SKM-1 treated with dmso at 0.1 percent for 144 hours (cell line): ENCODE measurements at regions not wholly inside any gene's neighbourhood (a gene's known extent, or its start where the extent isn't known, plus 50 kb on each side); places are given as distances from the start of the nearest gene placed in this dataset.
"Not testable (repeated sequence)": the region's sequence is repeated elsewhere in the genome, so short reads cannot be mapped to it uniquely, and the experiment has no call there.

Experiments
- DNase-seq: peaks from one replicate; lab custom pipeline; 2025; ENCODE audit not compliant: unreplicated experiment; lab: John Stamatoyannopoulos, UW

DNA sequence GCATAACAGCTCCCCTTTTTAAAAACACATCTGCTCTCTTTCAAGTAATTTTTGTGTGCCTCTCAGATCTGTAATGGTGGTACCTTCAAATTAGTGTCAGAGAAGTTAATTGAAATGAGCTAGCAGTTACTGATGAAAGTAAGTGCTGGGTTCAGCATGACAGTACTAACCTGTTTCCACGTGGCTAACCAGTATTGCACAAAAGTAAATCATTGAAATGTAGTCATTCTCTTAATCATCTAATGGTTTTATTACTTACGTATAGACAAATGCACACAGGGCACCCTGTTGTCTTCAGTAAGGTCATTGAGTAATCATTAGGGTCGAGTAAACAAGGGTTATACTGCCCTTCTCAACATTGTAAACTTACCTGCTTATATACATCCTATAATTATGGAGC is 157.8 kb upstream of the PRR16 start:
- no peak for DNase-seq

DNA sequence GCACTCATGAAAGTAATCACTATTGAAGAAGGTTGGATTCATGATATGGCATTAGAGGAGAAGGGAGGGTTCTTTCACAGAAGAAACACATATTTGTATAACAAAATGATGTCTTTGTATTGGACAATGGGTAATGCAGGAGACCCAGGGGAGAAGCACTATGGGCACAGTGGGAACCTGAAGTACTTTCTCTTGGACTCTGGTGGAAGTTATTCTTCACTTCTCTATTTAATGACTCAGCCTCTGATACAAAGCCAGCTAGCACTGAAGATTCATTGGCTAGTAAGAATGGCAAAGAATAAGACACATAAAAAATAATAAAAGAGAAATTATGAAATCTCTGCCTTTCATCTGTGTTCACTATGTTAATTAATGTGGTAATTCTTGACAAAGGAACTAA is 149.9 kb upstream of the PRR16 start:
- DNase-seq, result no peak

DNA sequence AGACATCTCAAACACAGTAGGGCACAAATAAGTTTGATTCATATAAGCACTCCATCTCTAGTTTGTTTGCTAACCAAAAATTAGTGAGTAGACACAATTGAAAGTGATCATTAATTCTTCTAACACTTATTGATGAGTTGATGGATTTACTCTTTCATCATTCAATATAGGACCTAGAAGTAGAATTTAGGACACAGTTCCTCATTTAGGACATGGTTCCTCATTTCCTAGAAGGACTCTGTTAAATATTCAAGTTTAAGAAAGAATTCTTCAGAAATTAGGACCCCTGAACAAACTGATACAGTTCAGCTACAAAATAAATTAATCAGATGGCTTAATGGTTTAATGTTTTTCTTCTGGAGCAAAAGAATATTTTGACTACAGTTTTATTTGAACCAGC is 143.5 kb upstream of the PRR16 start:
- DNase-seq, result peak; percentile 31

- DNase-seq, result no peak
Observed at GRCh38 chr5:120326651-120327050, 137.4 kb upstream of the PRR16 start.

- no peak for DNase-seq
Observed at GRCh38 chr5:120327180-120327579, 136.9 kb upstream of the PRR16 start.

DNA sequence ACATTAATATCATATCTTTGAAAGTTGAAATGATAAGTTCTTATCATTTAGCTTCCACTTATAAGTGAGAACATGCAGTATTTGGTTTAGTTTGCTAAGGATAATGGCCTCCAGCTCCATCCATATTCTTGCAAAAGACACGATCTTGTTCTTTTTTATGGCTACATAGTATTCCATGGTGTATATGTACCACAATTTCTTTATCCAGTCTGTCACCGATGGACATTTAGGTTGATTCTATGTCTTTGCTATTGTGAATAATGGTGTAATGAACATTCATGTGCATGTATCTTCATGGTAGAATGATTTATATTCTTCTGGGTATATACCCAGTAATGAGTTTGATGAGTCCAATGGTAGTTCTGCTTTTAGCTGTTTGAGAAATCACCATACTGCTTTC is 135.0 kb upstream of the PRR16 start:
- DNase-seq, result no peak

DNA sequence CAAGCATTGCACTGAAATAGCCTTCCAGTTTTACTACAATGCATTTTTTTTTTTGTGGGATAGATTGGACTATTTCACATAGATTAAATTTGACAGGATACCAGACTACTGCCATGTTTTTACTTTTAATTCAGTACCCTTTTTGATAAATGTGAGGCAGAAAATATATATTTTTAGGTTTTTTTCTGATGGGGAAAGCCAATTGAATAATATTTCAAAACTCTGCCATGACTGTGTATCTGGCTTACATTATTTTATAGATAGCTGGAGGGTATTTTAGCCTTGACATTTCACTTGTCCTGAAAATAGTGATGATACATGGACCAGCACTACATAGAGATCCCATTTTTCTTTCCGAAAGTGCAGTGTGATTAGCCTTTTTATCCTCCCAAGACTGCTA is 133.5 kb upstream of the PRR16 start:
- DNase-seq, result no peak

DNA sequence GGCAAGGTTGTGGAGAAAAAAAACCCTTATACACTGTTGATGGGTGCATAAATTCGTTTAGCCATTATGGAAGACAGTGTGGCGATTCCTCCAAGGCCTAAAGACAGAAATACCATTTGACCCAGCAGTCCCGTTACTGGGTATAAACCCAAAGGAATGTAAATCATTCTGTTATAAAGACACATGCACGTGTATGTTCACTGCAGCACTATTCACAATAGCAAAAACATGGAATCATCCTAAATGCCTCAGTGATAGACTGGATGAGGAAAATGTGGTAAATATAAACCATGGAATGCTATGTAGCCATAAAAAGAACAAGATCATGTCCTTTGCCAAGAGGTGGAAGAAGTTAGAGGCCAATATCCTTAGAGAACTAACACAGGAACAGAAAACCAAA is 119.9 kb upstream of the PRR16 start:
- DNase-seq, result no peak

DNA sequence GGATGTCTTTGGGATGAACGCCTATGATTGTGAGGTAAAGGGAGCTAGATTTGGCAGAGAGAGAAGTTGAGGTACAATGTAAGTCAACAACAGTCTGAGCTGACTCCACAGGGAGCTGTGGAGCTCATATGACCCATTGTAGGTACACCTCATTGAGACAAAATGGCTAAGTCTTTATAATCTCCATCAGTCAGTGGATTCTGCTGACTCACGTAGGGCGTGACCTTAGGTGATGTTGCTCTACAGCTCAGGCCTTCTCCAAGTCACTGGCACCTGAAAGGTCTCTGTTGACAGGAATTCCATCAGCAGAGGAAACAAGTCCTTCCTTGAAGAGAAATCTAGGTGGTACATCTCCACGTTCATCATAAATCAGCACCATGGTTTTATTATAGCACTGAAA is 118.2 kb upstream of the PRR16 start:
- DNase-seq, result no peak

DNA sequence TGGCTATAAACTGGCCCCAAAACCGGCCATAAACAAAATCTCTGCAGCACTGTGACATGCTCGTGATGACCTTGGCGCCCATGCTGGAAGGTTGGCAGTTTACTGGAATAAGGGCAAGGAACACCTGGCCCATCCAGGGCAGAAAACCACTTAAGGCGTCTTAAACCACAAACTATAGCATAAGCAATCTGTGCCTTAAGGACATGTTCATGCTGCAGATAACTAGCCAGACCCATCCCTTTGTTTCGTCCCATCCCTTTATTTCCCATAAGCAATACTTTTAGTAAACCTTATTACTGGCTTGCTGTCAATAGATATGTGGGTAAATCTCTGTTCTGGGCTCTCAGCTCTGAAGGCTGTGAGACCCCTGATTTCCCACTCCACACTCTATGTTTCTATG is 113.0 kb upstream of the PRR16 start:
- DNase-seq, result not testable (repeated sequence)

GRCh38 chr5:120354126-120354525 is 110.0 kb upstream of the PRR16 start:
- no peak for DNase-seq

DNA sequence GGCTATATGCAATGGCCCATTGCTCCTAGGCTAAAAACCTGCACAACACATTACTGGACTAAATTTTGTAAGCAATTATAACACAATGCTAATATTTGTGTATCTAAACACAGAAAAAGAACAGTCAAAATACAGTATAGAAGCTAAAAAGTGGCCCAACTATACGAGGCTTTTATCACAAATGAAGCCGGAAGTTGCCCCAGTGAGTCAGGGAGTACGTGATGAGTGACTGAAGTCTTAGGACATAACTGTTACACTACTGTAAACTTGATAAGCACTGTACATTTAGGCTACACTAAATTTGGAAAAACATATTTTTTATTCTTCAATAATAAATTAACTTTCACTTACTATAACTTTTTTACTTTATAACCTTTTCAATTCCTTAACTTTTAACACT is 105.2 kb upstream of the PRR16 start:
- no peak for DNase-seq

GRCh38 chr5:120361941-120362340 is 102.2 kb upstream of the PRR16 start:
- DNase-seq, result no peak

DNA sequence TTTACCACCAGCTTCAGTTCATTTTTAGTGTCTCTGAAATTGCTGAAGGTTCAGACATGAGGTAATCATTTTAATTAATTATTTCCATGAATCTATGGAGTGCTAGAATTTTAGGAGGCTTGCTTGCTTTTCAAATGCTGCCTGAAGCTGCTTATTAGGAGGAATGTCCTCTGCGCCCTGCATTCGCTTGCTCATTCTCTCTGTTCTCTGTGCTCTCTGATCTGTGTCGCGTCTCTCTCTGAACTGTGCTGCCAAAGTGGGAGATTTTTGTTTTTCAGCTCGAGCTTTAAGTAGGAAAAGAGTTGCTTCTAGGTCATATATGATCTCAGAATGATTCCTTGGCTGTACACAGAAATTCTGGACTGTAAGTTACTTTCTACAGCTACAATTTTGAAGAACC is 101.7 kb upstream of the PRR16 start:
- no peak for DNase-seq

DNA sequence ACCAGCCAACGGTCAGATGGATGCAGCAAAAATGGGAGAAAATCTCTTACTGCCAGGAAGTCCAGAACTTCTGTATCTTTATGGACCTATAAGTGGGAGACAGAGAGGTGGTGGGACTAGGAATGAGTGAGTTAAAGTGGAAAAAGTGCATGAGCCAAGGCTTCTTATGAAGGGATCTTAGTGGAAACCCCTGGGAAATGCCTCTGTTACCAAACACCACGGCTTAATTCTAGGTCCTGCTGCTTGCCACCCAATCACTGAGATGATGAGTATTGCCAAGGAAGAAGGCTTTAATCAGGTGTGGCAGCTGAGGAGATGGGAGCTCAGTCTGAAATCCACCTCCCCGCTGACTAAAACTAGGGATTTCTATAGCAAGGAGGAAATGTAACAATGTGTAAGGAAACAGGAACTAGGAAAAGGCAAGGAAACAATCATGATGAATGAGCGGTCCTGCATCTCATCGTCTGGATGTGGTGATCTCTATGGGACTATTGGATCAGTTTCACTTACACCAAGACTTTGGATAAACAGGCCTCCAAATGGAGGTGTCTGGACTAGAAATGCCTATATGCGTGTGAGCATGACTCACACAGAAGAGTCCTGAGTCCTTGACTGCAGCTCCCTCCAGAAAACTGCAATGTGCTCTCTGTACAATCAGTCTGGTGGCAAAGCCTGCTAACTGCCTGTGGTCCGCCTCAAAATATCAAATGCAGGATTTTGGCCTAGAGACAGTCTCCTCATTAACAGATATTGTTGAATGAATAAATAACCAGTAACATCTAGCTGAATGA is 98.2 kb upstream of the PRR16 start:
- DNase-seq, result no peak

DNA sequence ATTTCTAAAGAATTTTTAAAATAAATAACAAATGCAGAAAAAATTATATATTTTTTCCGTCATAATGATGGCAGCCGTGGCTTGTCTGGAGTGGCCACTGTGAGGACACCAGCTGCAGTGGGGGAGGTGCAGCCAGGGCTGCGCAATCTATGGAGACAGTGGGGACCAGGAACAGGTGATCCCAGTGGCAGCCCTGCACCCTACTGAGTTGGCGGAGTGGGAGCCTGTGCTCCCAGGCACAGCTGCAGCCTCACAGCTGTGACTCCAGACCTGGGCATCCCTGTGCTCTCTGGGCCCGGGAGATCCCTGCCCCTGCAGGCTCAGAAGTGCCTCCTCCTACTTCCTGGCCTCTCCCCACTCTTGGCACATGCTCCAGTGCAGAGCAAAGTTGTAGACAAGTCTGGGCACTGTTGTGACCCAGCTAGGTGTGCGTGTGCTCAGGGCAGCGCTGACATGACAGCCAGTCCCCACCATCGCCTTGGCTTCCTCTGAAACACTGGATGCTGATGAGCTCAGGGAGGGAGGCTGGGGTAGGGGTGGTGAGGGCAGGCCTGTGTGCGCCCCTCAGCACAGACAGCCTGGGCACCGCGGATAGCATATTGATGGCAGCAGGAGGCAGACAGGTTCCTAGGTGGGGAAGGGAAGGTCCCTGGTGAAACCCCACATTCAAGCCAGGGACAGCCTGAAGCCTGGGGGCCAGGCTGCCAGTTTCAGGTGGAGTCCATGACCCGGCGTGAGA is 96.0 kb upstream of the PRR16 start:
- no peak for DNase-seq

DNA sequence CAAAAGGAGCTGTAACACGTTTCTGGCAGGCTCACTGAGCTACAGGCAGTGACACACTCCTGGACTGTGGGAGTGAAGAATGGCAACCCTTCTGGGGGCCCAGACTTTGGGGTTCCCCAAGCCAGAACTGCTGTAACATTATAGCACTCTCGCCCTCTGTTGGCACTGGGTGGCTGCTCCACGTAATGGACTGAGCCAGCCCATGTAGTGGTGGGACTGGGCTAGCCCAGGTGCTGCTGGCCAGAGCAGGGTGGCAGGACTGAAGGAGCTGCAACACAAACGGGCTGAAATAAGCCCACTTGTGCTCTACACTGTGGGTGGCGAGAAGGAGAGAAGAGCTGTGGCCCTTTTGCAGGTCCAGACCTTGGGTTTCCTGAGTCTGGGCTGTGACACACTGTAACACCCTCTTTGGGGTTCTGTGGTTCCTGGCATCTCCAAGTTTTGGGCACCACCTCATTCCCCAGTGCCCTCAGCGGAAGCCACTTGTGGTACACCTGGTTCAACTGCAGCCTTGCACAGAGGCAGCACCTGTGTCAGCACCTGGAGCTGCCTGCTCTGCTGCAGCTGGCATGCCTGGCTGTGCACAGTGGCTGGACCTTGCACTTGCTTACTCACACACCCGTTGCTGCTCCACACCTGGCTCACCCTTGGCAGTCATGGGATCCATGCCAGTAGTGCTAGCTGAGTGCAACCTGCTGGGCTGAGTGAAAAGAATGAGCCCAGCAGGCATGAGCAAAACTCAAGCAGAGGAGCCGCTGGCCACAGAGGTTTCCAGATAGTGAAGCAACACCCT is 95.0 kb upstream of the PRR16 start:
- no peak for DNase-seq

DNA sequence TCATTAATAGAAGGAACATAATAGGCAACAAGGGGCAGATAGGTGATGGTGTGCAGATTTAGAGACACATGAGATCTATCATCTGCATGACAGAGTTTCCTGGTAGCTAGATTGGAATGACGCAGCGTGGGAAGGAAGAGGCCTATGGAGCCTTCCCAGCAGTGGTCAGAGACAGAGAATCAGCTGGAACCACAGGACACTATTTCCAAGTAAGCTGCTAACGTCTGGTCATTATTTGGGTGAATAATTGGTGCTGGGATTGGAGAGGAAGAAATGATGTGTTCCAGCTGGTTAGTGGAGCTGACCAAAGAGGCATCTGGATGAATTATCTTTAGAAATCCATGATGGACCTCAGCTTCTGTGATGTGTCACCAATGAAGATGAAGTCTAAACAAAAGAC is 91.2 kb upstream of the PRR16 start:
- no peak for DNase-seq

DNA sequence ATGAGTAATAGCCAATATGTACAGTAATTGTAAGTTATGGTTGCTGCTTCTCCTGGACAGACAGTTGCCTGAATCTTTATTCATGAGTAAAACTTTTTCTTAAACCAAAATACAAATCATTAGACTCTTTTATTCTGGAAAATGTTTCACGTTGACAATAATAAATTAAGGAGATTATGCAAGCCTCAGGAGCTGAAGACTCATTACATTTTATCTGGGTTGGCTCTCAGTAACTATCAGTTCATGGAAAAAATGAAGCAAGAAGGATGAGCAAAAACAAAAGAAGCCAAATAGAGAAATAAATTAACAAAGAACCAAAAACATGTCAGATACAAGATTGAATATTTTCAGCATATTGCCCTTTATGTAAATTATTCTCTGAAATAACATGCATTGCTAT is 88.9 kb upstream of the PRR16 start:
- no peak for DNase-seq

DNA sequence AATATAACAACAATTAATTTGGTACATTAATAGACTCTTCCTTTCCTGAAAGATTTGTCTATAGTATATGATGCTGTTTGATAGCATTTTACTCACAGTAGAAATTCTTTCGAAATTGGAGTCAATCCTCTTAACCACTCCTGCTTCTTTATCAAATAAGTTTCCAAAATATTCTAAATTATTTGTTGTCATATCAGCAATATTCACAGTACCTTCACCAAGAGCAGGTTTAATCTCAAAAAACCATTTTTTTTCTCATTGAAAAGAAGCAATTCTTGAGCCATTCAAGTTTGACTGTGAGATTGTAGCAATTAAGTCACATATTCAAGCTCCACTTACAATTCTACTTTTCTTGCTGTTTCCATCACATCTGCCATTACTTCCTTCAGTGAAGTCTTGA is 83.5 kb upstream of the PRR16 start:
- DNase-seq, result no peak

- no peak for DNase-seq
Observed at GRCh38 chr5:120382833-120383232, 81.3 kb upstream of the PRR16 start.

DNA sequence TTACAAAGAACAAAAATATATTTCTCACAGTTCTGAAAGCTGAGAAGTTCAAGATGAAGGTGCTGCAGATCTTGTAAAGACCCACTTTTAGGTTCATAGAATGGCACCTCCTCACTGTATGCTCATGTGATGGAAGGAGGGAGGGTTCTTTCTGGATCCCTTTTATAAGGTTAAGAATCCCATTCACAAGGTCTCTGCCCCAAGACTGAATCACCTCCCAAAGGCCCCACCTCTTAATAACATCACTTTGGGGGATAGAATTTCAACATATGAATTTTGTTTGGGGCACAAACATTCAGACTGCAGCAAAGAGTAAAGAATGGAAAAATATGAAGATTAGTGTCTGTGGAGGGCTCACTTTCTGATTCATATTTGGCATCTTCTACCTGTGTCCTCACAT is 77.1 kb upstream of the PRR16 start:
- no peak for DNase-seq
